ENCODE measurements at regions not wholly inside any gene's neighbourhood (a gene's known extent, or its start where the extent isn't known, plus 50 kb on each side); places are given as distances from the start of the nearest gene placed in this dataset.

- Mint-ChIP-seq H3K27ac (ENCODE audit: unreplicated experiment) (no peak overlapping the region), H3K4me1 (peaks cover 9% of the 10 kb centered on the region), H3K27me3 (ENCODE audit: low read depth) (peaks cover 4% of the 10 kb centered on the region), H3K4me3 (no peak overlapping the region), H3K36me3 (ENCODE audit: low read depth) (no peaks in the 10 kb centered on the region), H3K9me3 (no peaks in the 10 kb centered on the region)
- TF ChIP-seq CTCF (conservative IDR thresholded peaks at IDR 0.05): peak; percentile 95
- DNase-seq (ENCODE audit: low read depth, low spot score): peak; percentile 90
These were observed 334.5 kb upstream of the NOCT start for GRCh38 chr4:138680989-138681604.

DNA sequence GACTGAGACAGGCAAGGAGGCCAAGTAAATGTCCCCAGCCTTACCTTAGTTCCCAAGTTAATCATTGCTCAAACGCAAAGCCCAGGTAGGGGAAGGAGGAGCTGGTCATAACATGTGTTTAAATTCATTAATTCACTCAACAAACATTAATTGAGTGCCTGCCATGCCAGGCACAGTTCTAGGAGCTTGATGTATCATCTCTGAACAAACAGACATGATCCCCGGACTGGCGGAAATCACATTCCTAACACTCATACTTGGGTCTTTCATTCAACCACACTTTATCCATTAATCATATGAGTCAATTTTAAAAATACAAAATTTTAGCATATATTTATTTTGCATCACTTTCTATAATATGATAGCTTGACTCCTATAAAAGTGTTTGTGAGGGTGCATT lies 335.3 kb upstream of the NOCT start:
- no peak overlapping the region for H3K27ac Mint-ChIP-seq (ENCODE audit: unreplicated experiment)
- H3K4me1 Mint-ChIP-seq: peaks cover 9% of the 10 kb centered on the region
- no peaks in the 10 kb centered on the region for H3K36me3 Mint-ChIP-seq (ENCODE audit: low read depth)
- no peak for DNase-seq (ENCODE audit: low read depth, low spot score)
- peaks cover 4% of the 10 kb centered on the region for H3K27me3 Mint-ChIP-seq (ENCODE audit: low read depth)
- TF ChIP-seq CTCF (conservative IDR thresholded peaks at IDR 0.05): no peak
- H3K4me3 Mint-ChIP-seq: no peak overlapping the region
- no peaks in the 10 kb centered on the region for H3K9me3 Mint-ChIP-seq

- TF ChIP-seq CTCF (conservative IDR thresholded peaks at IDR 0.05): no peak
- H3K9me3 Mint-ChIP-seq: no peaks in the 10 kb centered on the region
- peaks cover 4% of the 10 kb centered on the region for H3K27me3 Mint-ChIP-seq (ENCODE audit: low read depth)
- no peak overlapping the region for H3K4me3 Mint-ChIP-seq
- peaks cover 11% of the 10 kb centered on the region for H3K4me1 Mint-ChIP-seq
- DNase-seq (ENCODE audit: low read depth, low spot score): no peak
- H3K36me3 Mint-ChIP-seq (ENCODE audit: low read depth): no peaks in the 10 kb centered on the region
- no peak overlapping the region for H3K27ac Mint-ChIP-seq (ENCODE audit: unreplicated experiment)
These were observed 336.4 kb upstream of the NOCT start for GRCh38 chr4:138678985-138679746.

DNA sequence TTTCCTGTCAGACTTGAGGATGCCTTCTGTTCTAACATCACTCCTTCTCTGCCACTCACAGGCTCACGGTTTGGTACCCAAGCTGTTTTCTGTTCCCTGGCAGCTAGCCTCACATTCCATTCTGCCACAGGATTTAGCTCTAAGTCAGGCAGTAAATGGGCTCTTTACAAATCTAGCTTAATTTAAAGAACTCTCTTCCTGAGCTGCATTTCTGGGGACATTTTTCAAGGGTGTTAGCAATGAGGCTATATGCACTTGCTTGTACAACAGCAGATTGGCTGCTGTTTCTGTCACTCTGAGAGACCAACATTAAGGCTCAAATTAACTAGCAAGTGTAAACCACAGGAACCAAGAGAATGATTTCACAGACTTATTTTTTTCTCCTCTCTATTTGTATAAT lies 337.8 kb upstream of the NOCT start:
- no peak for DNase-seq (ENCODE audit: low read depth, low spot score)
- peaks cover 4% of the 10 kb centered on the region for H3K27me3 Mint-ChIP-seq (ENCODE audit: low read depth)
- no peaks in the 10 kb centered on the region for H3K36me3 Mint-ChIP-seq (ENCODE audit: low read depth)
- no peak overlapping the region for H3K27ac Mint-ChIP-seq (ENCODE audit: unreplicated experiment)
- peaks cover 20% of the 10 kb centered on the region for H3K4me1 Mint-ChIP-seq
- H3K4me3 Mint-ChIP-seq: no peak overlapping the region
- no peaks in the 10 kb centered on the region for H3K9me3 Mint-ChIP-seq
- no peak for TF ChIP-seq CTCF (conservative IDR thresholded peaks at IDR 0.05)

GRCh38 chr4:138677212-138677611 lies 338.4 kb upstream of the NOCT start:
- DNase-seq (ENCODE audit: low read depth, low spot score): no peak
- Mint-ChIP-seq H3K9me3 (no peaks in the 10 kb centered on the region), H3K27ac (ENCODE audit: unreplicated experiment) (no peak overlapping the region), H3K4me3 (no peak overlapping the region), H3K27me3 (ENCODE audit: low read depth) (peaks cover 2% of the 10 kb centered on the region), H3K4me1 (peaks cover 23% of the 10 kb centered on the region), H3K36me3 (ENCODE audit: low read depth) (no peaks in the 10 kb centered on the region)
- TF ChIP-seq CTCF (conservative IDR thresholded peaks at IDR 0.05): no peak

Data from neural crest cell (in vitro differentiated cells).